ENCODE measurements at regions not wholly inside any gene's neighbourhood (a gene's known extent, or its start where the extent isn't known, plus 50 kb on each side); places are given as distances from the start of the nearest gene placed in this dataset.

- H3K14ac ChIP-seq (replicated peaks; ENCODE audit: low read depth, low read length), result no peak overlapping the region
- no peaks in the 10 kb centered on the region for H3K79me1 ChIP-seq (ENCODE audit: low read depth in 1 of 2, low read length in 2 of 2)
- H3K9me3 ChIP-seq (ENCODE audit: control insufficient read depth, insufficient read depth, low read length), result peaks cover 2% of the 10 kb centered on the region; the same call in 1 of the 2 replicates
- TF ChIP-seq MAFK (IDR thresholded peaks at IDR 0.05; ENCODE audit: low read depth, low read length) (no peak), CEBPB (IDR thresholded peaks at IDR 0.05; ENCODE audit: low read depth, low read length) (no peak)
- H3K4ac ChIP-seq (ENCODE audit: low read depth, low read length), result no peak overlapping the region
- H3K9ac ChIP-seq (ENCODE audit: low read depth, low read length), result no peak overlapping the region
- H2BK120ac ChIP-seq (ENCODE audit: low read depth, low read length), result no peak overlapping the region
- intact Hi-C loops (cut with micrococcal nuclease) (no loop called here), in situ Hi-C loops (cut with MboI; ENCODE audit: low sequenced_read_pairs) (no loop called here), dilution Hi-C loops (cut with HindIII; ENCODE audit: low sequenced_read_pairs, unreplicated experiment) (no loop called here)
- H4K5ac ChIP-seq (ENCODE audit: low read depth, low read length), result no peak overlapping the region
- H2BK15ac ChIP-seq (ENCODE audit: low read depth, low read length), result no peak overlapping the region
- WGBS, 2 experiments (ENCODE audit: extremely low coverage in 2 of 2, insufficient read length in 1 of 2), result no CpG with 5 or more reads among the region's 2 CpGs
- H3K4me2 ChIP-seq (ENCODE audit: low read depth, low read length), result no peak overlapping the region
- no peak overlapping the region for H3K18ac ChIP-seq (ENCODE audit: low read depth, low read length)
- BruUV-seq (replicated peaks), result no TSS peak
- H3K9me1 ChIP-seq (ENCODE audit: insufficient read depth, low read length), result no peaks in the 10 kb centered on the region
- ATAC-seq (ENCODE audit: low read depth), result no peak
- H3K56ac ChIP-seq (ENCODE audit: extremely low read depth, insufficient read depth, low read length), result no peak overlapping the region
- H2AK9ac ChIP-seq (replicated peaks; ENCODE audit: low read depth, low read length, poor library complexity), result no peak overlapping the region
- no peak overlapping the region for H4K8ac ChIP-seq (ENCODE audit: low read depth in 2 of 2, low read length in 2 of 2)
- H2BK5ac ChIP-seq (ENCODE audit: low read depth, low read length, poor library complexity, severe bottlenecking), result no peak overlapping the region
- no peak overlapping the region for H4K91ac ChIP-seq (ENCODE audit: insufficient read depth, low read depth, low read length)
- CTCF ChIA-PET, result no interaction called here
- H3K27ac ChIP-seq (ENCODE audit: insufficient read depth, low read length), result no peak overlapping the region
- POLR2A ChIA-PET (ENCODE audit: unreplicated experiment), result no interaction called here
- H3K23ac ChIP-seq (ENCODE audit: low read depth, low read length), result no peak overlapping the region
- H2BK20ac ChIP-seq (ENCODE audit: low read depth, low read length), result no peak overlapping the region
- no peaks in the 10 kb centered on the region for H3K4me1 ChIP-seq (ENCODE audit: control insufficient read depth, insufficient read depth, low read length)
- H4K20me1 ChIP-seq (ENCODE audit: insufficient read depth, low read length), result no peaks in the 10 kb centered on the region
- H3K36me3 ChIP-seq (ENCODE audit: control insufficient read depth, insufficient read depth, low read length), result no peaks in the 10 kb centered on the region
- no peak overlapping the region for H2AFZ ChIP-seq (replicated peaks; ENCODE audit: low read length, poor library complexity)
- no peaks in the 10 kb centered on the region for H3K27me3 ChIP-seq (ENCODE audit: control insufficient read depth, insufficient read depth, low read length)
- H2AK5ac ChIP-seq (ENCODE audit: low read depth, low read length), result no peak overlapping the region
- H3K4me3 ChIP-seq (ENCODE audit: insufficient read depth, low read depth, low read length), result no peak overlapping the region
- DNase-seq, result no peak
Observed at GRCh38 chr14:87491816-87492215, 501.2 kb downstream of the GALC start.

Data from IMR-90 (cell line).